ENCODE measurements at regions not wholly inside any gene's neighbourhood (a gene's known extent, or its start where the extent isn't known, plus 50 kb on each side); places are given as distances from the start of the nearest gene placed in this dataset.

- TF ChIP-seq, protein P1, sequence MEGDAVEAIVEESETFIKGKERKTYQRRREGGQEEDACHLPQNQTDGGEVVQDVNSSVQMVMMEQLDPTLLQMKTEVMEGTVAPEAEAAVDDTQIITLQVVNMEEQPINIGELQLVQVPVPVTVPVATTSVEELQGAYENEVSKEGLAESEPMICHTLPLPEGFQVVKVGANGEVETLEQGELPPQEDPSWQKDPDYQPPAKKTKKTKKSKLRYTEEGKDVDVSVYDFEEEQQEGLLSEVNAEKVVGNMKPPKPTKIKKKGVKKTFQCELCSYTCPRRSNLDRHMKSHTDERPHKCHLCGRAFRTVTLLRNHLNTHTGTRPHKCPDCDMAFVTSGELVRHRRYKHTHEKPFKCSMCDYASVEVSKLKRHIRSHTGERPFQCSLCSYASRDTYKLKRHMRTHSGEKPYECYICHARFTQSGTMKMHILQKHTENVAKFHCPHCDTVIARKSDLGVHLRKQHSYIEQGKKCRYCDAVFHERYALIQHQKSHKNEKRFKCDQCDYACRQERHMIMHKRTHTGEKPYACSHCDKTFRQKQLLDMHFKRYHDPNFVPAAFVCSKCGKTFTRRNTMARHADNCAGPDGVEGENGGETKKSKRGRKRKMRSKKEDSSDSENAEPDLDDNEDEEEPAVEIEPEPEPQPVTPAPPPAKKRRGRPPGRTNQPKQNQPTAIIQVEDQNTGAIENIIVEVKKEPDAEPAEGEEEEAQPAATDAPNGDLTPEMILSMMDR (IDR thresholded peaks at IDR 0.05; ENCODE audit: poor library complexity) = no peak
- TF ChIP-seq EZH2phosphoT487 (IDR thresholded peaks at IDR 0.05; ENCODE audit: low read depth, severe bottlenecking, unreplicated experiment) = no peak
Measured at GRCh38 chr13:24107955-24108614, 52.4 kb upstream of the SPATA13 start.

Measured in hepatocyte (in vitro differentiated cells).